AG08395 (cell line): ENCODE measurements at regions not wholly inside any gene's neighbourhood (a gene's known extent, or its start where the extent isn't known, plus 50 kb on each side); places are given as distances from the start of the nearest gene placed in this dataset.
A peak's percentile ranks its signal among the peaks of the same experiment; 100 is the strongest.

Experiments used
- DNase-seq: peaks from one replicate; pipeline ENCODE4 v3.0.0; 2012; ENCODE audit warnings: mixed read lengths, low spot score

- no peak for DNase-seq
Measured at GRCh38 chr7:340979-341694, 51.2 kb downstream of the FOXL3 start.

DNA sequence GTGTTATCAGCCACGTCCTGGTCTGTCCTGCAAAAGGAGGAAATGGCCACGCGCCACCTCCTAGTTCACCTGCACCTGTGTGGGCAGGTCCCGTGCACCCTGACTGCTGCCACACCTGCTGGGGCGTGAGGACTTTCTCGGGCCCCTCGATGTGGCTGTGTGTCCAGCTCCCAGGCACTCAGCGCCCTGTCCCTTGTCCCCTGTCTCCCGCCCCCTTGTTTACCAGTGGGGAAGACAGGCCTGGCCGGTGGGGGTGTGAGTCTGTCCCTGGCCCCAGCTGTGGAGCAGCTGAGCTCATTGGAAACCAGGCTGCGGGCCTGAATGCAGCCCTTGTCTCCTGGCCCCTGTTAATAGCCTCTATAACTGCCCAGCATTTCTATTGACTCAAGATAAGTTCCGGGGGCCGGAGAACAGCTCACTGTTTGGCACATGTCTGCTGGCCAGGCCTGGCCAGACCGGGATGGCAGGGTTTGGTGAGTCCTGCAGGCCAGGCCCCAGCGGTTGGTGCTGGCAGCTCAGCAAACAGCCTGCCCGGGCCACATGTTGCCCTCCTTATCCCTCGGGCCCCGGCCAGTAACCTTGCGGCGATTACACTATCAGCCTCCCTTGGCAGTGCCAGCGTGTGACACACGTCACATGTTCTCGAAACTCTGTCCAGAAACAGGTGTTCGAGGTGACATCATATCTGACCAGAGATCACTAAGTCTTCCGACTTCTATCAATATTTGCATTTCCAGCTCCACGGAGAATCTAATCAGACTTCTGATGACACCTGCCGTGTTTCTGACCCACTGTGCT lies 52.1 kb downstream of the FOXL3 start:
- DNase-seq = no peak

DNA sequence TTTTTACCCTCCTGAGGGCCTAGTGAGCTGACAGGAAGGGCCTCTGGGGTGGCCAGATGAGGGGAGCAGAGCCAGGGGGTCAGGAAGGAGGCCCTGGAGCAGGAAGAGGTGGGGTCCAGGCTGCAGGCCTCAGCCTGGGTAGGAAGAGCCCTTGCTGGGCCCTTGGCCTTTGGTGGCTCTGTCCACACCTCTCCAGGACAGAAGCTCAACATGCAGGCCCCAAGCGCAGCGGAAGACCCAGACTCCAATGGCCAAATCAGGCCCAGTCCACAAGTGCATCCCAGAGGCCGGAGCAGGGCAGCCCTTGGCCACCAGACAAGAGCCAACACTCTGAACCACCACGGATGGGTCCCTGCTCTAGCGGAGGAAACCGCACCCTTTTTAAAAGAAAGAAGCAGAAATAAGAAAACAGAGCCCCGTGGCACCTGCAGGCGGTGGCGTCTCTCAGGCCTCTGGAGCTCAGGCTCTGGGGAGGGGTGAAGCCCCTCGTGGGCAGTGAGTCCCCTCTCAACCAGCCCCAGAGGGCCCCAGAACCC lies 52.8 kb downstream of the FOXL3 start:
- no peak for DNase-seq

GRCh38 chr7:343227-343822 lies 53.4 kb downstream of the FOXL3 start:
- no peak for DNase-seq

DNA sequence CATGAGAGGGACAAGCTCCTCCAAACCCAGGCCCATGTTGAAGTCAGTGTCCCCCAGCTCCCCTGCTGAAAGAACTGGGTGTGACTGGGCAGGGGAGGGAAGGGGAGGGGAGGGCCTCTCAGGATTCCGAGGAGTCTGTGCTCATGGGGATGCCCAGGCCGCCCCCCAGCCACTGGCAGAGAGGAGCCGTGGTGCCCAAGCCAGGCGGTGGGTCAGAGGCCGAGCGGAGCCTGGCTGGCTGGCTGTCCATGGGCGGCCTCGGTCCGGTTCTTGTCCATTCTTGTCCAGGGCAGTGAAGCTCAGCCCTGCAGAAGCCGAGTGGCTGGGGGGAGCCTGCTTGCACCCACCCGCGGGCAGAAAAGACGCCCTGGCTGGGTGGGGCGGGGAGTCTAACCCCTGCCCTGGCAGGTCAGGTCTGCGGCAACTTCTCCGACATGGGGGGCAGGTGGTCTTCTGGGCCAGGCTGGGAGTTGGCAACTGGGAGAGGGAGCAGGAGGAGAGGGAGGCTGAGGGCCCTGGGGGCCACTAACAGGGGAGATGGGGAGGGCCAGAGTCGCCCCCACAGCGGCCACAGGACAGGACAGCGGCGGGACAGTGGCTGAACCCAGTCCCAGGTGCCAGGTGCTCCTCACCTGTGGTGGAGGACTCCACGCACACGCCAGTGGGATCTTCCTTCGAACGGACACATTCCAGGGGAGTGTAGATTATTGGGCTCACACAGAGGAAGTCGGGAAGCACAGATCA lies 54.1 kb downstream of the FOXL3 start:
- DNase-seq = no peak

DNA sequence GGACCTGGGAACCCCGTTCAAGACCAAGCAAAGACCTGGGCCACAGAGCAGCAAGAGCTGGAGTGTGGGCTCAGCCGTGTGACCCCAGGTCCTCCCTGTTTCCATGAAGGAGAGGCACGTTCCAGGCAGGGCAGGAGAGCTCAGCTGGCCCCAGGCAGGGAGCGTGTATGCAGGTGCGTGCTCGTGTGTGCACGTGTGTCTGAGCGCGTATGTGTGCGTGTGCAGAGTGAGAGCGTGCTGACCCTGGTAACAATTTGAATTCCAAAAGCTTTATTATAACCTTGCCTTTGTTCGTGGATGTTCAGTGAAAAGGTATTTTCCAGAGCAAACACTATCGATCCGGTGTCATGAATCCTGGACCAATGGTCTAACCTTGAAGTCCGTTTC lies 54.6 kb downstream of the FOXL3 start:
- no peak for DNase-seq

- DNase-seq = no peak
Measured at GRCh38 chr7:346116-346898, 56.3 kb downstream of the FOXL3 start.

DNA sequence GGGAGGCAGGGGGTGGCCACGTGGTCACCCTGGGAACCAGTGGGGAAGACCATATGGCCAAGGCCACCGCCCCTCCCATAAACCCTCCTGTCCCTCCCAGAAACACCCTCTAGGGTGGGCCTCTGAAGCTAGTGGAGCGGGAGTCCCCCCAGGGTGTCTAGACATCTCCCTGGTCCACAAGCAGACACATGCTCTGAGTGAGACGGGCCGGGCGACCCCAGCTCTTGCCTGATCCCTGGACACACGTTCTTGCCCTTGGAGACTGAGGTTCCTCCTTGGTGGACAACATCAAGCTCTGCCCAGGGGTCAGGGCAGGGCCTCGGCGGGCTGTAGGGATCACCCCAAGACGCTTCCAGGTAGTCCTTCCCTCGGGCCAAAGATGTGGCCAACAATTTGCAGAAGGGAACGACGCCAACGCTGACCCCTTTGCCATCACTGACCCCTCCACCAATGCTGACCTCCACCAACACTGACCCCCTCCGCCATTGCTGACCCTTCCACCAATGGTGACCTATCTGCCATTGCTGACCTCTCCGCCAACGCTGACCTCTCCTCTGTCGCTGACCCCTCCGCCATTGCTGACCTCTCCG lies 57.1 kb downstream of the FOXL3 start:
- DNase-seq = no peak

GRCh38 chr7:347644-348479 lies 57.9 kb downstream of the FOXL3 start:
- no peak for DNase-seq

- no peak for DNase-seq
Measured at GRCh38 chr7:348480-348844, 58.5 kb downstream of the FOXL3 start.

GRCh38 chr7:348962-349743 lies 59.2 kb downstream of the FOXL3 start:
- DNase-seq = no peak

DNA sequence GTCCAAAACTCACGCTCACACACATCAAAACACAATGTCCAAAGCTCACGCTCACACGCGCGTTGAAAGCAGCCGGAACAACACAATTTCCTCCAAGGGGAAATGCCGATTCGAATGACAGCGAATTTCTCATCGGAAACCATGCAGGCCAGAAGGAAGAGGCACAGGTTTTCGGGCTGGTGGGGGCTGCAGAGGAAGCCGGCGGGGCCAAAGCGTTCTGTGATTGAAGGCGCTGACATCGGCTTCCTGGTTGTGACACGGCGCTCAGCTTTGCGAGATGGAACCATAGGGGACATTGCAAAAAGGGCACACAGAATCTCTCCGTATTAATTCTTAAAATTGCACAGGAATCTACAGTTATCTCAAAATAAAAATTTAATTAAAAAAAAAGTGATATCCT lies 61.3 kb downstream of the FOXL3 start:
- no peak for DNase-seq

DNA sequence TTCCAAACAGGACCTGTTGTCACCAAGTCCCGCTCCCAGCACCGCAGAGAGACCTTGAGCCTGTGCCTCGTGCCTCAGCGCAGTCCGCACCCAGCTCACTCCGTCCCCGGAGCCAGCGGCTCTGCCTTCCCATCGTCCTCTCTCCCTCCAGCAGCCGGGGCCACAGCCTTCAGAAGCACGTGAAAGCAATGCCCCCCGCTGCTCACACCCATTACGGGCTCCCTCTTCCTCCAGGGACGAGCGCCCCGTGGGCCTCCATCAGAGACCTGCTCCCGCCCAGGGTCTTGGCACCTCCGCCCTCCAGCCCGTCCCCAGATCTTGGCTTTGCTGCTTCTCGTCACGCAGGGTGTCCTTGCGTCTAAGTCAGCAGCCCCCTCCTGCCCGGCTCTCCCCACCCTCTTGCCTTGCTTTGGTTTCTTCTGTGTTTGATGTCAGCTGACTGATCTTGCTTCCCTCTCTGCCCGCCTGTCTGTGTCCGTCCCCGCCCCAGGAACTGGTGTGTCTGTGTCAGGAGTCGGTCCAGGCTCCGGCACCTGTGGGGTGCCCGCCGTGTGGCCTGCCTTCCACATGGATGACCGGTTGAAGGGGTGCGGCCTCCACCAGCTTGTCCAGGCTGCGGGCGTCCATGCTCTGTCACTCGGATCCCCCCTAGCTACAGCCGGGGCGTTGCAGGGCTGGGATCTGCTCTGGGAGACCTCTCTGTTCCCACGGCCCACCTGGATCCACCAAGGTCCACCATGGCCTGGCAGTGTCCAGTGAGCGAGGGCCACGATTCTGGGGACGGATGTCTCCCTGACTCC lies 61.9 kb downstream of the FOXL3 start:
- DNase-seq = no peak

DNA sequence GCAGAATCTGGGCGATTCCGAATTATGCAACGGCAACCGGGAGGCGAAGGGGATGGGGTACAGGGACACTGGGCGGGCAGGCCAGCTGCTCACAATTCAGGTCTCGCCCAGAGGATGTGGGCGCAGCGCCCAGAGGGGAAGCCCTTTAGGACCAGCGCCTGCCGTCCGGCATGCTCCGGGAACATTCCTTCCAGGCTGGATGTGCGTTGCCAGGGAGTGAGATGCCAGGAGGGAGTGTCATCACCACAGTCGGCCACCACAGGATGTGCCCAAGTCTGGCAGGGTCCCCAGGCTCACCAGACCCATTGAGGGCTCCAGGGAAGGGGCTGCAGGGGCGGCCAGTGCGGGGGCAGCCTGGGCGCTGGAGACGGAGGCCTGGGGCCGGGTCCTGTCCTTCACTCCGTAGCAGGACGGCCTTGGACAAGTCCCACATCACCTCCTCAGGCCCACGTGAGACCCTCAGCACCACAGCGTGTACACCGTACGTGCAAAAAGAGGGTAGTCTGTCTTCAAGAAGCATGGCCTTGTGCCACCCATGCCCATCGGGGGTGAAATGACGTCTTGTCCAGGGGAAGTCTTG lies 63.9 kb downstream of the FOXL3 start:
- DNase-seq = peak; percentile 57

- DNase-seq = no peak
Measured at GRCh38 chr7:354597-355470, 64.9 kb downstream of the FOXL3 start.

- no peak for DNase-seq
Measured at GRCh38 chr7:355568-355967, 65.6 kb downstream of the FOXL3 start.

DNA sequence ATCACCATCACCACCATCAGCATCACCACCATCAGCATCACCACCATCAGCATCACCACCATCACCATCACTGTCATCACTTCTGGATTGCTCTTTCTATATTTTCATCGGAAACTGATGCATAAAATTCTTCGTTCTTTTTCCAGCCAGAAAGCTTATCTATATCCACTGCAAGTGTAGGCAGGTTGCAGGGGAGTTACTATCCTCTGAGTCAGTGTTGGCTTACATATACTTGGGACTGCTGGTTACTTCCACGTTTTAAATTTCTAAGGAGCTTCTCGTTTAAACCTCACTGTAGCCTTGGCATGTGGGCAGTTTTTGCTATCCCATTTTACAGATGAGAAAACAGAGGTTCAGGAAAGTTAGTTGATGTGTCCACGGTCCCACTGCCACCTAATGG lies 66.1 kb downstream of the FOXL3 start:
- no peak for DNase-seq
